SK-N-SH (cell line): ENCODE measurements at regions not wholly inside any gene's neighbourhood (a gene's known extent, or its start where the extent isn't known, plus 50 kb on each side); places are given as distances from the start of the nearest gene placed in this dataset.

Source experiments
- CTCF ChIA-PET: fragments of 300-600, 350-600 bp; formaldehyde crosslinking; extraction: SDS; loops from one replicate; lab custom pipeline; 2021; lab: Yijun Ruan, JAX
- POLR2A ChIA-PET: fragments of 350-600 bp; sonication (Branson Sonifier 250); formaldehyde crosslinking; extraction: SDS; loops from one replicate; lab custom pipeline; 2020; ENCODE audit warnings: antibody characterized with exemption, inconsistent platforms; lab: Yijun Ruan, JAX
- DNase-seq: peaks from one replicate; pipeline ENCODE4 v3.0.0; 2012
- H2AFZ ChIP-seq: fragments of 200-600 bp; sonication (generic); 2 replicates; pipeline ENCODE4 v1.8.1; 2016; ENCODE audit warnings: antibody characterized with exemption, mild to moderate bottlenecking, low read depth
- H3F3A ChIP-seq: fragments of 200-600 bp; sonication (generic); replicated peaks from 2 replicates; pipeline ENCODE3; 2016; ENCODE audit warnings: antibody characterized with exemption, mild to moderate bottlenecking; ENCODE audit not compliant: insufficient read depth
- H3K27ac ChIP-seq, 2 experiments: fragments of 200-500 bp in 1 of 2; fragments of 200-600 bp in 1 of 2; sonication (Bioruptor generic) in 1 of 2; sonication (generic), shearing (Covaris generic) in 1 of 2; 2 replicates each; pipeline versions ENCODE4 v1.5.1 to v1.6.1; 2014 to 2016; ENCODE audit warnings: low read depth in 2 of 2, inconsistent platforms in 1 of 2, low read length in 1 of 2, mild to moderate bottlenecking in 1 of 2, mixed read lengths in 1 of 2
- H3K27me3 ChIP-seq: fragments of 200-600 bp; sonication (generic), shearing (Covaris generic); 2 replicates; pipeline ENCODE4 v1.6.1; 2016; ENCODE audit warnings: mixed run types; ENCODE audit not compliant: insufficient read depth
- H3K36me3 ChIP-seq, 2 experiments: fragments of 200-500 bp in 1 of 2; fragments of 200-600 bp in 1 of 2; sonication (Bioruptor generic) in 1 of 2; sonication (generic) in 1 of 2; replicated peaks in 1 of 2; 2 replicates each; pipeline versions ENCODE3 to v1.5.1; 2014 to 2016; ENCODE audit warnings: low read length in 1 of 2, mild to moderate bottlenecking in 1 of 2; ENCODE audit not compliant: insufficient read depth in 2 of 2, control insufficient read depth in 1 of 2
- H3K4me1 ChIP-seq, 2 experiments: fragments of 200-500 bp in 1 of 2; fragments of 200-600 bp in 1 of 2; sonication (Bioruptor generic) in 1 of 2; sonication (generic), shearing (Covaris generic) in 1 of 2; 2 replicates each; pipeline versions ENCODE4 v1.5.1 to v1.6.1; 2014 to 2016; ENCODE audit warnings: low read depth in 1 of 2, low read length in 1 of 2, mixed run types in 1 of 2; ENCODE audit not compliant: insufficient read depth in 2 of 2, control insufficient read depth in 1 of 2
- H3K4me2 ChIP-seq: fragments of 200-600 bp; sonication (generic), shearing (Covaris generic); 2 replicates; pipeline ENCODE4 v1.6.1; 2017; ENCODE audit warnings: mixed run types
- H3K4me3 ChIP-seq, 2 experiments: fragments of 200-500 bp in 1 of 2; fragments of 200-600 bp in 1 of 2; sonication (Bioruptor generic) in 1 of 2; sonication (generic), shearing (Covaris generic) in 1 of 2; 2 replicates each; pipeline versions ENCODE4 v1.5.1 to v1.8.1; 2014 to 2016; ENCODE audit warnings: low read depth in 2 of 2, inconsistent platforms in 1 of 2, low read length in 1 of 2, mild to moderate bottlenecking in 1 of 2, mixed read lengths in 1 of 2, moderate library complexity in 1 of 2
- H3K79me2 ChIP-seq: fragments of 200-600 bp; sonication (generic); 2 replicates; pipeline ENCODE4 v1.8.1; 2017; ENCODE audit warnings: mild to moderate bottlenecking; ENCODE audit not compliant: insufficient read depth
- H3K9ac ChIP-seq: fragments of 200-600 bp; sonication (generic); 2 replicates; pipeline ENCODE4 v1.6.1; 2017; ENCODE audit warnings: mixed run types
- H3K9me2 ChIP-seq: fragments of 200-600 bp; sonication (generic); 2 replicates; pipeline ENCODE4 v1.6.1; 2017; ENCODE audit warnings: mixed run types
- H3K9me3 ChIP-seq: fragments of 200-600 bp; sonication (generic); 2 replicates; pipeline ENCODE4 v1.6.1; 2017; ENCODE audit warnings: mixed run types, mild to moderate bottlenecking, moderate library complexity
- H4K20me1 ChIP-seq: fragments of 200-600 bp; sonication (generic); 2 replicates; pipeline ENCODE4 v1.6.1; 2017; ENCODE audit warnings: mild to moderate bottlenecking, mixed run types; ENCODE audit not compliant: insufficient read depth
- CTCF ChIP-seq: fragments of 200-600 bp; sonication (generic); IDR thresholded peaks from 2 replicates; pipeline ENCODE4 v1.6.1; 2017; ENCODE audit warnings: antibody characterized with exemption, mild to moderate bottlenecking, moderate library complexity
- EP300 ChIP-seq, 2 experiments: IDR thresholded peaks; 2 replicates each; pipeline versions ENCODE4 v1.4.0 to v1.6.1; 2012; ENCODE audit warnings: borderline replicate concordance in 1 of 2, low read depth in 1 of 2, low read length in 1 of 2
- EZH2phosphoT487 ChIP-seq: fragments of 200-600 bp; sonication (generic); IDR thresholded peaks from 2 replicates; pipeline ENCODE4 v1.6.1; 2017; ENCODE audit warnings: low read depth, mixed run types, mild to moderate bottlenecking, antibody characterized with exemption, moderate library complexity, borderline replicate concordance
- FOXJ3 ChIP-seq: sonication (generic); formaldehyde crosslinking; IDR thresholded peaks from 2 replicates; pipeline ENCODE4 v1.5.1; 2020; ENCODE audit warnings: mild to moderate bottlenecking, missing genetic modification reagents
- GABPA ChIP-seq: IDR thresholded peaks from 2 replicates; pipeline ENCODE4 v1.4.0; 2012; ENCODE audit warnings: low read depth, mild to moderate bottlenecking
- JUND ChIP-seq: IDR thresholded peaks from 2 replicates; pipeline ENCODE4 v1.4.0; 2012
- MEF2A ChIP-seq: IDR thresholded peaks from 2 replicates; pipeline ENCODE4 v1.4.0; 2012; ENCODE audit warnings: low read depth, borderline replicate concordance
- NFIC ChIP-seq: IDR thresholded peaks from 2 replicates; pipeline ENCODE4 v1.4.0; 2012; ENCODE audit warnings: borderline replicate concordance
- NRF1 ChIP-seq: IDR thresholded peaks from 2 replicates; pipeline ENCODE4 v1.6.1; 2012; ENCODE audit warnings: low read depth, mild to moderate bottlenecking, low read length
- PBX3 ChIP-seq: IDR thresholded peaks from 2 replicates; pipeline ENCODE4; 2012
- RAD21 ChIP-seq: IDR thresholded peaks from 2 replicates; pipeline ENCODE4 v1.6.1; 2012; ENCODE audit warnings: mild to moderate bottlenecking, low read length
- RCOR1 ChIP-seq: fragments of 150-350 bp; IDR thresholded peaks from 2 replicates; pipeline ENCODE4 v1.6.1; 2017; ENCODE audit warnings: antibody characterized with exemption, low read length
- RFX5 ChIP-seq: IDR thresholded peaks from 2 replicates; pipeline ENCODE4 v1.6.1; 2012; ENCODE audit warnings: mild to moderate bottlenecking, improper control_type of control experiment, low read length
- RXRA ChIP-seq: IDR thresholded peaks from 2 replicates; pipeline ENCODE4 v1.4.0; 2012; ENCODE audit warnings: low read depth, mild to moderate bottlenecking, borderline replicate concordance
- SMC3 ChIP-seq: IDR thresholded peaks from 2 replicates; pipeline ENCODE4 v1.6.1; 2012; ENCODE audit warnings: low read depth, low read length, improper control_type of control experiment
- TAF1 ChIP-seq: IDR thresholded peaks from 2 replicates; pipeline ENCODE4 v1.6.1; 2012; ENCODE audit warnings: low read depth, mild to moderate bottlenecking, low read length, moderate library complexity, borderline replicate concordance
- TCF12 ChIP-seq: IDR thresholded peaks from 2 replicates; pipeline ENCODE4 v1.4.0; 2012
- USF1 ChIP-seq: IDR thresholded peaks from 2 replicates; pipeline ENCODE4 v1.4.0; 2012; ENCODE audit warnings: low read depth, borderline replicate concordance
- USF2 ChIP-seq: fragments of 150-350 bp; IDR thresholded peaks from 2 replicates; pipeline ENCODE4 v1.6.1; 2017; ENCODE audit warnings: antibody characterized with exemption, low read length, low read depth, borderline replicate concordance
- WGBS: methylation state at CpG from one replicate; pipeline ENCODE4 v1.1.6; 2017; ENCODE audit warnings: low lambda C conversion rate; 5-methylcytosine and 5-hydroxymethylcytosine counted together

- Histone ChIP-seq H3K4me3 (no peak overlapping the region), H3K27me3 (no peaks in the 10 kb centered on the region), H3K9ac (no peak overlapping the region), H3K79me2 (no peaks in the 10 kb centered on the region), H3F3A (no peaks in the 10 kb centered on the region), H3K9me3 (no peaks in the 10 kb centered on the region), H3K36me3 (no peaks in the 10 kb centered on the region), H3K27ac (no peak overlapping the region), H3K9me2 (no peaks in the 10 kb centered on the region), H4K20me1 (no peaks in the 10 kb centered on the region), H3K4me1 (no peaks in the 10 kb centered on the region; a peak in 1 of 4 replicates), H2AFZ (no peak overlapping the region), H3K4me2 (no peak overlapping the region)
- CTCF ChIA-PET: no interaction called here
- POLR2A ChIA-PET: no interaction called here
- TF ChIP-seq USF1 (no peak), GABPA (no peak), RCOR1 (no peak), JUND (no peak), TCF12 (no peak), EZH2phosphoT487 (no peak), EP300 (IDR thresholded peaks at IDR 0.05; ENCODE audit: borderline replicate concordance in 1 of 2, low read depth in 1 of 2, low read length in 1 of 2) (no peak), NFIC (no peak), TAF1 (no peak), FOXJ3 (CRISPR knock-in tag) (no peak), RXRA (no peak), CTCF (no peak)
- DNase-seq: no peak
- WGBS: 24% methylated on average over 2 of the region's 2 CpGs
Observed at GRCh38 chr5:167166696-167167095, 1124.7 kb upstream of the WWC1 start.

- no peaks in the 10 kb centered on the region for H3K79me2 ChIP-seq
- H3K9me2 ChIP-seq: no peaks in the 10 kb centered on the region
- no peaks in the 10 kb centered on the region for H3K36me3 ChIP-seq
- H3K4me2 ChIP-seq: no peak overlapping the region
- ChIA-PET CTCF (no interaction called here), POLR2A (no interaction called here)
- no peak overlapping the region for H2AFZ ChIP-seq
- no peak for DNase-seq
- H3K27ac ChIP-seq: no peak overlapping the region
- H3K4me1 ChIP-seq: no peaks in the 10 kb centered on the region; a peak in 1 of 4 replicates
- H3K9ac ChIP-seq: no peak overlapping the region
- 38% methylated on average over 8 of the region's 8 CpGs for WGBS
- H3K9me3 ChIP-seq: no peaks in the 10 kb centered on the region
- no peak overlapping the region for H3K4me3 ChIP-seq
- H4K20me1 ChIP-seq: no peaks in the 10 kb centered on the region
- no peaks in the 10 kb centered on the region for H3F3A ChIP-seq
- no peaks in the 10 kb centered on the region for H3K27me3 ChIP-seq
- TF ChIP-seq NRF1 (no peak), PBX3 (no peak), RFX5 (no peak), CTCF (no peak), NFIC (no peak), RAD21 (no peak), MEF2A (no peak), RXRA (no peak), TAF1 (no peak), RCOR1 (no peak), SMC3 (no peak), USF2 (no peak)
Observed at GRCh38 chr5:167167191-167167795, 1124.2 kb upstream of the WWC1 start.
